LoVo (cell line): ENCODE measurements at regions not wholly inside any gene's neighbourhood (a gene's known extent, or its start where the extent isn't known, plus 50 kb on each side); places are given as distances from the start of the nearest gene placed in this dataset.

ENCODE experiments used
- DNase-seq: peaks from one replicate; pipeline ENCODE4 v3.0.0-alpha.2; 2016; ENCODE audit warnings: low spot score

DNA sequence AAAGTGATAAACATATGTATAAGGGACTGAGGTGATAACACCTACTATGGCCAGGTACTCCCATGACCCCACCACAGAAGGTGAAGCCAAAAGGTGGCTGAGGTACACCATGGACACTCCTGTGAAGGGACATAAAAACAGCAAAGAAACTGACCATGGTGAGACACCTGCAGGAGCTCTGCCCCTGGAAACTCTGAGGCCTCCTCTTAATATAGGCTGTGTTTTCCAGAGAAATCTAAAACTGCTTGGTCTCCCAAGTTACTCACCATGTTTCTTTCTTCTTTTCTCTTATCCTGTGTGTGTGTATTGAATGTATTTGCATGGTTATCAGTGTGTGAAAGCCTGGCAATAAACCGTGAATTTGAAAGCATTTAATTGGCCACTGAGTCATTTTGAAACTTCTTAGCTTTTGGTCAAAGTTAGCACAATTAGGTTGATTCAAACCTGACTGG lies 739.3 kb upstream of the GCFC2 start:
- no peak for DNase-seq

DNA sequence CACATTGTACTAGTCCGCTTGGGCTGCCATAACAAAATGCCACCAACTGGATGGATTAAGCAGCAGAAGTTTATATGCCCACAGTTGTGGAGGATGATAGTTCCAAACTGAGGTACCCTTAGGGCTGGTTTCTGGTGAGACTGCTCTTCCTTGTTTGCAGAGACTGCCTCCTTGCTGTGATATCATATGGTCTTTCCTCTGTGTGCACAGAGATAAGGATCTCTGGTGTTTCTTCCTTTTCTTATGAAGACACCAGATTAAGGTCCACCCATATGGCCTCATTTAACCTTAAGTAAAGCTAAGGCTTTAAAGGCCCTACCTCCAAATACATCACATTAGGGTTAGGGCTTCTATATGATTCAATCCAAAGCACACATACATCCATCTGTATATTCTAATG lies 738.2 kb upstream of the GCFC2 start:
- DNase-seq, result no peak

DNA sequence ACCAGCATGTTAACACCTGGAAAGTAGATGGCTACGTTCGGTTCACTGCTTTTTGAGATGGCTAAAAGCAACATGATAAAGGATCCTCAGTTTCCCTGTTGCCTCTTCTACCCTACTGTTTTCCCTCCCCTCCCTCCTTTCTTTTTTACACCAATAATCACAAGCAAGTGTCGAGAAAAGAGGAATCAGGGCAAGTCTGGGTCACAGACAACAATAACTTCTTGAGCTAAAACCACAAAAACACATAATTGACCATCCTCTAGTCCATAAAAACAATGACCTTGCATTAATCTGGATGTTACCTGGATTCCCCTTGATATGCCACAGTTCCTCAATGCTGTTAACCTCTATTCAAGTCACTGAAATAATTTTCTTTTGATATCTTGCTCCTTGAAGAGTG lies 736.6 kb upstream of the GCFC2 start:
- no peak for DNase-seq

DNA sequence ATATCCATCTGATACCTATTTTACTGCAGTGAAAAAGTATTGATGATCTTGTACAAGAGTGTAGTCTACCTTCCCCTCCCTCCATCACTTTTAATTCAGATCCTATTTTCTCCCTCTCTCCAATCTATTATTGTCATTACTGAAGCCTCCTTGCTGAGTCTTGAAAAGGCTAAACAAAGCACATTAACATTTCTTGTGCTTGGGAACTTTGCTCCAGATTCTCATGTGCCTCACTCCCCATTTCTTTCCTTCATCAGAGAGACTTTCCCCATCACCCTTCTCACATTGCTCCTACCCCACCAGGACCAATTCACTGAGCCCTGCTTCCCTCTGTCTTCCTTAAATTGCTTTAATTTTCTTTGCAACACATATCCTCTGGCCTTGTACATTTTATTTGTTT lies 736.2 kb upstream of the GCFC2 start:
- DNase-seq, result no peak

DNA sequence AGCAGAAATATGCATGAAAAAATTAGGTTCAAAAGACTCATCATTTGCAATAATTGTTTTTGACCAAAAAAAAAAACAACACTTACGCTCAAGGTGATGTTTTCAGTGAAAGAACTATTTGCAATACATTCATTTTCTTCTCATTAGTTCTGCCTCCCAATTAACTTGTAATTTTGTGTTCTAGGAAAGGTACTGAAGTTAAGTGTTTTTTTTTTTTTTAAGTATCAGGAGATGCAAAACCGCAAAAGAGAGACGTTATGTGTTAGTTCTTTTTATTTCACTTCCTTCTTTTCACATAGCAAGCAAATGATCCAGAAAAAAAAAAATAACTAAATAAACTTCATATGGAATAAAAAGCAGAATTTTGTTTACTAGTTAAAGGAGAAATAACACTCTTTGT lies 735.2 kb upstream of the GCFC2 start:
- no peak for DNase-seq

DNA sequence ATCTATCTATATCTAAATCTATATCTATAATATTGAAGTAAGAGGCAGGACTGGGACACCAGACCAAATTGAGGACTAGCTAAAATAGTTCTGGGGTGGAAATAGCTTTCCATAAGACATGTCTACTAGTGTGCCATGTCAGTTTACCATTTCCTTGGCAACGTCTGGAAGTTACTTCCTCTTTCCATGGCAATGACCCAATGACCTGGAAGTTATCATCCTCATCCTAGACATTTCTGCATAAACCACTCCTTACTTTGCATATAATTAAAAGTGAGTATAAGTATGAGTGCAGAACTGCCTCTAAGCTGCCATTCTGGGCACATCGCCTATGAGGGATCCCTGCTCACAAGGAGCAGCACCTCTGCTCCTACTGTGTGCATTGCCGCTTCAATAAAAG lies 734.0 kb upstream of the GCFC2 start:
- DNase-seq, result no peak

DNA sequence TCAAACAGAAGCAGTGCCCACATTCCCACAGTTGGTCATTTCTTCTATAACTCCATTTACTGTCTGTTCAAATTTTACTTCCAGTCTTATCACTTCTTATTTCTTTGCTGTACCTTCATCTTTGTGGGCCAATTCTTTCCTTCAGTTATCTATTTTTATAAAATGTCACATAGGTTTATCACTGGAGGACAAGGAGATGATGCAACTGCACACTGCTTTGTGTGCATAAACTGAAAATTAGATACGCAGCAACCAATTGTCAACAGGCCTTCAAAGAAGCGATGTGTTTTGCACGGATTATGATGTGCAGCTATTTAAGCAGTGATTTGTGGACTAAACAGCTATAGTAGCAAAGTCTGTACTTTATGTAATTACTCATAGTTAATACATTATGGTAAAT lies 726.8 kb upstream of the GCFC2 start:
- no peak for DNase-seq

DNA sequence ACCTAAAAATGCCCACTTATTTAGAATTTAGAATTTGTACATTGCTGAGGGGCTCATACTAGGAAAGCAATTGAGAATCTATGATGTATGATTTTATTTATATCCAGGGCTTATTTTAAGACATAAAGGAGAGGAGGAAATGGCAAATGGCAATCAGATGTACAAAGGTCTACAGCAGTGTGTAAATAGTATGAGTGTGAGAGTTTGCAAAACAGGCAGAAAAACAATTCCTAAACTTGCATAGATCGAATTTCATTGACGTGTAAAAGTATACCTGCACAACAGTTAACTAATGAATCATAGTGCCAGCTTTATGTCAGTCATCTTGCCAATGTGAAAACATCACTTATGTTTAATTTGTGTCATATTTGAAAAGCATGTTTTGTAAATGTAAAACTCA lies 718.7 kb upstream of the GCFC2 start:
- DNase-seq, result no peak

DNA sequence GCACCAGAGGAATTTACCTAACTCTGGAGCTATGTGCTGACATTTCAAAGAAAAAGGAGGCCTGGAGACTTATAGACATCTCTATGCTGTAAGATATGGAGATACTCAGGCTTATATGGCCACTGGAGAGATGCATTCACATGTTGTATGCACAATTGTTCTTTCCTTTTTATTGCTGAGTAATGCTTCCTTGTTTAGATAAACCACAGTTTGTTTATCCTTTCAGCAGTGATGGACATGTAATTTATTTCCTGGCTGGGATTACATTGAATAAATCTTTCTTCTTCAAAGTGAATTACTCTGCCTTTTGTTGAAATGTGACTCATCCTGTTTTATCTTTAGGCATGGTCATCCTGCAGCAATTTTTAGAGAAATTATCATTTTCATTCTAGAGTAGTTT lies 716.7 kb upstream of the GCFC2 start:
- DNase-seq, result no peak

DNA sequence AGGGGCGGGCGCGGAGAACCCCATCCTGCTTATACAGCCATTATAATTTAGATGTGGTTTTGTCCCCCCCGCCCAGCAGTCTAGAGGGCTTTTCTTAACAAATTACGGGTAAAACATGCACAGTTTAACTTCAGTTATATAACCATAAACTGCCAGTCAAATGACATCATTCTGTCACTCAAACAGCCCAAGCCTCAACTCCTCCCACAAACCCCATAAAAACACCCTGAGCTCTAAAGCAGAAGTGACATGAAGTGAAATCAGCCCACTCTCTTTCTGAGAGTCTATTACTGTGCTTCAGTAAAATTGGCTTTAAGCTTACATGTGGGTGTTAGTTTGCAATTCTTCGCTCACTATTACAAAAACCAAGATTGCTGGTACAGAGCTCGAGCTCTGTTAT lies 705.1 kb upstream of the GCFC2 start:
- no peak for DNase-seq

DNA sequence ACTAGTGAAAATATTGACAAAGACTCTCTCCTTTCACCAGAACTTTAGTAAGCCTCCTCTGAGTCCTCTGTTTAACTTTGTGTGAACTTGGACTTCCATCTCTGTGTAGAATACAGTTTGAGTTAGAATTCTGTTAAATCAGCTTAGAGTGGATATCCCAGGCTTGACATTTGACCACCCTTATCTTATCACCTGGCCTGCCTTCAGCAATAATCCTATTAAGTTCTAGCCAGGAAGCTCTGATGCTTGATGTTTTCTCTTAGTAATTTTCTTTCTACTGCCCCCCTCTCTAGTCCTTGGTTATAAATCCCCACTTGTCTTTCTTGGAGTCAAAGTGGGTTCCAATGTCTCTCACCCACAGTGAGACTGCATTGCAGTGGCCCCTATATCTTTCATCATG lies 702.7 kb upstream of the GCFC2 start:
- DNase-seq, result no peak

DNA sequence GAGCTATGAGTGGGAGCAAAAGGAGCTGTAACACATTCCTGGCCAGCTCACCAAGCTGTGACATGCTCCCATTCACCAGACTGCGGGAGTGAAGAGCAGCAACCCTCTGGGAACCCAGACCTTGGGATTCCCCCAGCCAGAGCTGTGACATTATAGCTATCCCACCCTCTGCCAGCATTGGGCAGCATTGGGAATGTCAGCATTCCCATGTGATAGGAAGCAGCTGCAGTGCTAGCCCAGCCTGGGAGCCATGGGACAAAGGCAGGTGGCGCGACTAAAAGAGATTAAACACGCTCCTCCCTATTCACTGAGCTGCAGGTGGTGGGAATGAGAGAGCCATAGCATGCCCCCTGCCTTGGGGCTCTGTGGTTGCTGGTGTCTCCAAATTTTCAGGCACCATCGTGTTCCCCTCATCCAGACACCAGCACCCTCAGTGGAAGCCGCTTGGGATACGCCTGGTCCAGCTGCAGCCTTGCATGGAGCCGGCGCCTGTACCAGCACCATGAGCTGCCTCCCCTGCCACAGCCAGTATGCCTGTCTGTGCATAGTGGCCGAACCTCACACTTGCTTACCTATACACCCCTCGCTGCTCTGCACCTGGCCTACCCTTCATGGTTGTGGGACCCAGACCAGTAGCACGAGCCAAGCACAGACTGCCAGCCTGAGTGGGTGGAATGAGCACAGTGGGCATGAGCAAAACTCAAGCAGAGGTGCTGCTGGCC lies 695.6 kb upstream of the GCFC2 start:
- DNase-seq, result no peak

DNA sequence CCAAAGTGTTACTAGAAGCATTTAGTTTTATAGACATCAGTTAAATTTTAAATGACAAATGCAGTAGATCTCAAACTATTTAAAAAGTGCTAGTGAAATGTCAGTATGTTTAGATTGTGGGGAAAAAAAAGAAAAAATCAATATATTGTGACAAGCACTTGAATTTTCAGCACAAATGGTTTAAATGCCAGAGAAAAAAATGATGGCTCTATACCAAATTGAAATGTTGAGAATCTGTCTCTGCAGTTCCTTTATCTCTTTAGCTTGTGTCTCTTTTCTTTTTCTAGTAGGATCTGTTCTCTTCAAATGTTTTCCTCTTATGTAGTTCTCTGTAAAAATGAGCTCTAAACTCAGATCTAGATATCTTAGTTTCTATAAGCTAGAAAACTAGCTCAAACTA lies 682.6 kb upstream of the GCFC2 start:
- DNase-seq, result no peak

DNA sequence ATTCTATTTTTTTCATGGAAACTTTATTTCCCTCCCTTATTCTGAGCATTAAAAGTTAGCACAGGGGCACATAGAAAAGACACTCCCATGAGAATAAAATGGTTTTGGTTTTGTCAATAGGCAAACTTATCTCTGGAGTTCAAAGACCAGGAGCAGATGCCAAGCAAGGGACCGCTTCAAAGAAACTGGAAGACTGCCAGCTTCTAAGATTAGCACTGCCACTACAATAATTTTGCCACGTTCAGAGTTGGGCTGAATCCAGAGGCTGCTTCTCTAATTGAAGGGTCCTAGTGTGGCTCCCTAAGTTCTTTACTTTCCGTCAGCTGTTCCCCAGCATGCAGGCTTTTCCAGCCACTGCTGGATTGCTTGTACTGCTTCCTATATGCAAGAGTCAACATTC lies 681.0 kb upstream of the GCFC2 start:
- no peak for DNase-seq

DNA sequence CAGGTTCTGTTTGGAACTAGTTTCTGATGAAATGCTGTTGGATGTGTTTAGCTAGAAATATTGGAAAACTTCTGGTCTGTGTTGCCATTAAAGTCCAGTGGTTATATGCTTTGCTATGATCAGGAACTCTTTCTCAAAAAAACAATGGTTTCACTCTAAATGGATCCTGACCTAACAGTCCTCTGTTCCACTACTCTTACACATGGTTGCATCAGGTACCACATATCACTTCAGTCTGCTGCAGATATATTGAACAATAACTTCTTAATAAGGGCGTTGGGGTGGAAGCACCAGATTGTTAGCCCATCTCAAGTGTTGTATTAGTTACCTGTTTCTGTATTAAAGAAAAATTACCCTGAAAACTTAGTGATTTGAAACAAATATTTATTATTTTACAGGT lies 676.6 kb upstream of the GCFC2 start:
- DNase-seq, result no peak

DNA sequence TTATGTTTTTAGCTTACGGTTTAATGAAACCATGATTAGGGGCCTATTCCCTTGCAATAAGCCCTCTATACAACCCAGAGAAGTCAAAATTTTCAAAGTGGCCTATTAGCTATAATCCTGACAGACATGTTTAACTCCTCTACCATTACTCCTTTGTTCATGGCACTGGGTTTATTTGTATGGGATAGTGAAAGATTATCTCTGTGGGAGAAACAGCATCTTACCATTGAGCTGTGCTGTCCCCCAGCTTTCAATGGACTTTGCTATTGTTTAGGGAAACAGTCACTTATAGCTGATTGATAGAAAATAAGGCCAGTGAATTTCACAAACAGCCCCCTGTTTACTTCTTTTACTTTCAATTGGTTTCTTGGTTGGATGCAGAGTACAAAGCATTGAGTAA lies 675.2 kb upstream of the GCFC2 start:
- no peak for DNase-seq

DNA sequence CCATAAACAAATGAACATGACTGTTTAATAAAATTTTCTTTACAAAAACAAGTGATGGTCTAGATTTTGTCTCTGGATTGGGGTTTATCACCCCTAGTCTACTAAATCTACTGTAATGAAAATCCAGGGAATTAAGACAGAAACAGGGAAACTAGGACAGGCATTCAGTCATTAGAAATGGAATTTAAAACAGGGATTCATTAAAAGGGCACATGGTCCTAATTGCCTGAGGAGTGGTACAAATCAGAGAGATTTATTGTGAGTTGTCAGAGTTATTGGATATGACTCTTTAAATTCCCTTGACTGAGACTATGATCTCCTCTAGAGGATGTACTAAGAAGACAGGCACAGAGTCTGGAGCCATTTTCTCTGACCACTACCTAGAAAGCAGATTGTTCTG lies 670.9 kb upstream of the GCFC2 start:
- DNase-seq, result no peak

DNA sequence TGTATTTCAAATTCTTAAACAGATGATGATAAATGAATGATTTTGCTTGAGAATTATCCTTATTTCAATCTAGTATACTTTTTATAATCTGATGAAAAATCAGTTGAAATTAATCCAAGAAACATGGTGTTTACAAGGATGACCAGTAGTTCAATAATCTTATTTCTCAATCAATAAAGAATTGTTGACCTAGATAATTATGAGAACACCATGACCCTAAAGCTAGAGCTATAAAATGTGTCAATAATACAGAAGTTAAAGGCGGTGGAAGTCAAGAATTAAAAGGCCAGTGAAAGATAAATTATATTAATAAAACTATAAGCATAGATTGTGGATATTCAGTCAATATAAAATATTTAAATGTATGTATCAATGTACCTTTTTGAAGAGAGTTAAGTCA lies 667.4 kb upstream of the GCFC2 start:
- DNase-seq, result no peak

DNA sequence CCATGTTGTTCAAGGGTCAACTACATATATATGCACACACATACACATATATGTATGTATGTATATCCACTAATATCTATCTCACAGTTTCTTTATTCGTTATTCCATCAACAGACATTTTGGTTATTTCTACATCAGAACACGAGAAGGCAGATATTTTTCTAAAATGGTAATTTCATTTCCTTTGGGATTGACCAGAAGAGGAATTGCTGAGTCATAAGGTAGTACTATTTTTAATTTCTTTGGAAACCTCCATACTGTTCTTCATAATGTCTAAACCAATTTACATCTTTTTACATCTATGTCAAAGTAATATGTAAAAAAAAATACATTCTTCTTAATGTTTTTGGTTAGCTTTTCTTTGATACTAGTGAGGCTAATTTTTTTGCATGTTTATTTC lies 630.7 kb upstream of the GCFC2 start:
- no peak for DNase-seq

DNA sequence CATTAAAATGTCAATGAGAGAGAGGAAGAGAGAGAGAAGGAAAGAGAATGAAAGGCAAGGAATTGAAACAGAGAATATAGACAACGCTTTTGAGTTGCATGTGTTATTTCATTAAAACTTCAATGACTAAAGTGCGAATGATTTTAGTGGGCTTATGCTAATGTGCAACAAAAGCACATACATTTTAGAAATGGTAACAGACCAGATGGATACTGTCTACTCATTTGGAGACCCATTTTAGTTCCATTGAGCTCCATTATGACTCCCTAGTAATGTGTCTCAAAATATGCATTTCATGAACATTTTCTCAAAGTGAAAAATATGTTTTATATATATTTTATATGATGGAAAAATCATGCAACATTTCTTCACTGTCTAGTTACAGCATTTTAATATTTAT lies 622.2 kb upstream of the GCFC2 start:
- no peak for DNase-seq

DNA sequence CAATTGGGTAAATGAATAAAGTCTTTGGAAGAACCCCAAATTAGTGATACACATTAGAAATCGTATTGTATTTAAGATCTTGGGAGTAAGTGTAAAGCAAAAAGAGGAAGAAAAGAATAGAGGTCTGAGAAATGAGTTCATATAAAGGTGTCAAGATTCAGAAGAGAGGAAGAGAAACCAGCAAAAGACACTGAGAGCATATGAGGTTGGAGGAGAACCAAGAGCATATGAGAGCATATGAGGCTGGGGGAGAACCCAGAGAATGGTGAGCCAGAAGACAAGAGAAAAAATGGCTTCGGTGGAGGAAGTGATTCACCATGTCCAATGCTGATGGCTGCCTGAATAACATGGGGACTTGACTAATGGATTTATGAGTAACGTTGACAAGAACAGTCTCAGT lies 620.1 kb upstream of the GCFC2 start:
- no peak for DNase-seq

DNA sequence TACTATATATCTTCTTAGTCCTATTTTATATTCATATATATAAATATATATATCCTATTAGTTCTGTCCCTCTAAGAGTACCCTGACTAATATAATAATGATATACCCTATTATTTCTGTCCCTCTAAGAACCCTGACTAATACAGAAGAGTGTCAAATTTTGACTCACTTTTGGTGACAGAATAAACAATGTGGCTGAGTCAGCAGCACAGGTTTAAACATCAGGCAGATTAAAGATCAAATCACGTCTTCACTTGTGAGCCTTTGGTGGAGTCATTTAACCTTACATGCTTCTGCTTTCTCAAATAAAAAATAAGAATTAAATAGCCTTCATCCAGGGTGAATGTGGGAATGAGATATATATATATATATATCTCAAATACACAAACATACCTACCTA lies 615.9 kb upstream of the GCFC2 start:
- DNase-seq, result no peak

DNA sequence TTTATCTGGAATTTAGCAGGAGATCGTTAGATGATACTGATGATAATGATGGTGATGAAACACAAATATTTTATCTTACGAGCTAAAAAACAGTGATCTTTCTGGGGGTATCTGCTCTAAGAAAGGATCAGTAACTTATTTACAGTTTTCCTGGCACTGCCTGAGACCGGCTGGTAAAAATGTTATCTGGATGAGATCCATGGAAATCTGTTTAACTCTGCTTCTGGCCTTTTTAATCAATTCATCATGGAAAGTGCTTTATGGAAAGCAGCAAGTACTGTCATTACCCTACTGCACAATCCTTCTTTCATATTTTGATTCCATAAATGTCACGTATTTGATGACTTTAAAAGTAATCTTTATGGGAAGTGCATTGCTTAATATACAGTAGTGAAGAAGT lies 612.7 kb upstream of the GCFC2 start:
- DNase-seq, result no peak

DNA sequence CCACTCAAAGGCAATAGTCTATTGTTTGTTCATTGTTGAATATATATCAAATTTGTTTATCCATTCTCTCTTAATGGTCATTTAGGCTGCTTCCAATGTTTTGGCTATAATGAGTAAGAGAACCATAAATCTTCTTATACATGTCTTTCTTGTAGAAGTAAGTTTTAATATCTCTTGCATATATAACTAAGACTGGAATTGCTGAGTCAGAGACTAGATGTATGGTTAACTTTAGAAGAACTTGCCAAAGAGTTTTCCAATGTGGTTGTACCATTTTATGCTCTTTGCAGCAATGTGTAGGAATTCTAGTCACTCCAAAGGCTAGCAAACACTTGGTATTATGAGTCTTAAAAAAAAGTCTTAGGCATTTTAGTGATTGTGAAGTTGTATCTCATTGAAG lies 610.0 kb upstream of the GCFC2 start:
- no peak for DNase-seq

DNA sequence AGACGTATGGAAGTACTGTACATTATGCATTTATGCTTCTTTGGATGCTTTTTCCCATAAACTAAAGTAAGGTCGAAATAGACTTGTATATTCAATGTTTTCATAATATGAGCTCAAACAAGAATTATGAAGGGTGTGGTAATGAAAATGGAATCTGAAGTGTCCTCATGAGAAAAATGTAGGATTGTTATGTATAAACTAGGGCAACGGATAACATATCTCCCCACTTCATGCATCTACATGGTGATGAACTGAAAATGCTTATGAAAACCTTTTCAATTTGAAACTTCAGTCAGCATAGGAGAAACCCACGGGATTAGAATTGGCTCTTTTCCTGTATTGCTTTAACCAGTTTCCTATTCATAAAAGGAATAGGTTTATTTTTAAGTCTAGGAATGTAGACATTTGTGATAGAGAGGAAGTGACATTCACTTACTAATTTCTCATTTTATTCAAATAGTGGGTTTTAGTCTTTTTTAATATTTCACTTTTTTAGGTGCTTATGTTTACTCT lies 608.2 kb upstream of the GCFC2 start:
- no peak for DNase-seq
